ENCODE measurements at regions not wholly inside any gene's neighbourhood (a gene's known extent, or its start where the extent isn't known, plus 50 kb on each side); places are given as distances from the start of the nearest gene placed in this dataset.
"Not testable (repeated sequence)": the region's sequence is repeated elsewhere in the genome, so short reads cannot be mapped to it uniquely, and the experiment has no call there.

GRCh38 chr13:74306496-74306895 lies 172.3 kb upstream of the KLF12 start:
- DNase-seq (ENCODE audit: low read depth): peak; percentile 43

- no peak for DNase-seq (ENCODE audit: low read depth)
Measured at GRCh38 chr13:74305876-74306275, 171.7 kb upstream of the KLF12 start.

GRCh38 chr13:74301258-74301935 lies 167.2 kb upstream of the KLF12 start:
- DNase-seq (ENCODE audit: low read depth): no peak

DNA sequence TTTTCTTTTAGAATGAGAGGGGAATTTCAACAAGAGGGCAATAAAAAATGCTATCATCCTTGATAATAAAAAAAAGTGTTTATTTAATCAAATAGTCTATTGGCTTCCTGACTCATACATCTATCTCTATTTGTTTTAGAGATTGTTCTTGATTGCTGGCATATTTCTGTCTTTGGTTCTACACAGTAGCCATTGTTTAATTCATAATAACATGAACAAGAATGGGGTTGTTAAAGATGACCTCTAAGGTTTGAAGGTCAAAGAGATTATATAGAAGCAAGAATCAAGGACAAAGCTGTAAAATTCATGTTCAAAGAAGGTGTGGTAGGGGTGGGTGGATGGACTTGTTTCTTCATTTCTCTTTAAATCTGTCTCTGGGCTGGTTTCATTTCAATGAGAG lies 166.0 kb upstream of the KLF12 start:
- DNase-seq (ENCODE audit: low read depth): no peak

DNA sequence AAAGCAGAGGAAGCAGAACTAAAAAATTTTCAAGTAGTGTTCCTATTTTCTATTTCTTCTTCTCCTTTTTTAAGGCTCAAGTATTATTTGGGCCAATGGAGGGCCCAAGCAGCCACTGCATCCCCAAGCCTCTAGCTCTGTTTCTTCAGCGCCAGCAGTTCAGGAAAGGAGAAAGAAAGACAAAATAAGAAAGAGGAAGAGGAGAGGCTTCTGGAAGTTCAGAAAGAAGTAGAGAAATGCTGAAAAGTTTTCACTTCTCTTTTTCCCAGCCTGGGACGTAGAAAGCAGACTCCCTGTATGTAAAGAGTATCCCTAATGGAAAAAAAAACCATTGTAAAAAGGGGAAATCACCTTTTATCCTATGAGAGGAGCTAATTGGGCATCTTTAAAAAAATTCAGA lies 165.5 kb upstream of the KLF12 start:
- DNase-seq (ENCODE audit: low read depth): no peak

DNA sequence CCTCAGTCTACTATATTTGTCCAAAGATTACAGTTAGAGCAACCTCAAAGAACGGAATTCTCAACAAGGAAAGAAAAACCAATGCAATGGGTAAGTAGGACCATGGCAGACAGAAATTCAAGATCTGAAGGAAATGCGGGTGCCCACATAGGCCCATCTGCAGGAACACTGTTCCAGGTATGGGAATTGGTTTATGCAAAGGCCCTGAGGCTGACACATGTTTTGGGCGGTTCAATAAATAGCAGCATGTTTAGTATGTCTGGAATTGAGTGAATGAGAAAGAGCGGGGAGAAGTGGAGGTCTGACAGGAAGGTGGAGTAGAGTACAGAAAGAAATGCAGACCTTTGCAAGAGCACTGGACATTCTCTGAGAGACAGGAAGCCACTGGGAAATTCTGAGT lies 164.7 kb upstream of the KLF12 start:
- DNase-seq (ENCODE audit: low read depth): no peak

DNA sequence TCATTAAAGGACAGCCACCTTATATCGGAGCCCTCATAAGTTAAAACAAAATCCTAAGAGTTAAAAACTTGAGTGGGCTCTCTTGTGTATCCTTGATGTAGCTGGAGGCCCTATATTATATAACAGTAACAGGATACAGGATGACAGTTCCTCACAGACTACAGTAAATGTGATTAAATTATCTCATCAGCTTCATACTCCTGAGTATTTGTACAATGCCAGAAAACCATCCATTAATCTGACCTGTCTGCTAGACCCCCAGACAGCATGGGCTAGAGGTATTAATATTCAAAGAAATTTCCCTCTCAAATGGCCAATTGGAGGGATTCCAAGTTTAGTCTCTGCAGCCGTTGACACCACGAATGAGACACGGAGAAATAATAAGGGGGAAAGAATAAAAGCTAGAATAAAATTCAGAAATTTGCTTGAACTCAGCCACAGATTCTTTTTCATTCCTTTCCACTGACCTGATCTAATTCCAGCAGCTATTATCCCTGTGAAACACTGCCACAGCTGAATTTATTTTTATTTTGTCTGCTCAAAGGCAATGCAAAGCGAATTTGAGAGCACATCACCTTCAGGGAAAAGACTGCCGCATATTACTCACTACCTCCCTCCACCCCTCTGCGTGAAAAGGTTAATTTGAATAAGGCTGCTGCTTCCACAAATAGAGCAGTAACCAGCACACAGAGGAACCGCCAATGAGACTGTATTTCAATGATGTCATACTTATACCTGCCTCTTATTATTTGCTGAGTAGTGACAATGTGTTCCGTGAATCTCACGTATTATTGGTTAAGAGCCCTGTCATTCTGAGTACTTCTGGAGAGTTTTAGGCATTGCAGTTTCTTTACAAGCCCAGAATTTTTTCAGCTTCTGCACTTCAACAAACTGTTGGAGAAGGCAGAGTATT lies 155.9 kb upstream of the KLF12 start:
- peak; percentile 86 for DNase-seq (ENCODE audit: low read depth)

DNA sequence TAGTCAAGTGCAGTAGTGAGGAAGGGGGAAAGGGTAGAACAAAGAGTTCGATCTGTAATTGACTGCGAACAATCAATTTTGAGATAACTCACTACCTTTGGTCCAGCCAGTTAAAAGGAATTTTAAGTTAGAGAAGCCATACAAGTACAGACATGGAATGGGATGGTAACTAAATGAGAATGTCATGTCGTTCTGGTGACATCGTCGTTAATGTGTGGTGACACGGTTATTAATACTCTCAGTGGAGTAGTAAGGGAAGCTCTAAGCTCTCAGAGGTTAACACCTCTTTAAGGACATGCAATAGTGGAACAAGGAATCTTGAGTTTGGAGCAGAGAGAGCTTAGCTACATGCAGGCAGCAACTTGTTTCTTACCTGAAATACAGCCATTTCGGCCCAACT lies 154.9 kb upstream of the KLF12 start:
- peak; percentile 69 for DNase-seq (ENCODE audit: low read depth)

DNA sequence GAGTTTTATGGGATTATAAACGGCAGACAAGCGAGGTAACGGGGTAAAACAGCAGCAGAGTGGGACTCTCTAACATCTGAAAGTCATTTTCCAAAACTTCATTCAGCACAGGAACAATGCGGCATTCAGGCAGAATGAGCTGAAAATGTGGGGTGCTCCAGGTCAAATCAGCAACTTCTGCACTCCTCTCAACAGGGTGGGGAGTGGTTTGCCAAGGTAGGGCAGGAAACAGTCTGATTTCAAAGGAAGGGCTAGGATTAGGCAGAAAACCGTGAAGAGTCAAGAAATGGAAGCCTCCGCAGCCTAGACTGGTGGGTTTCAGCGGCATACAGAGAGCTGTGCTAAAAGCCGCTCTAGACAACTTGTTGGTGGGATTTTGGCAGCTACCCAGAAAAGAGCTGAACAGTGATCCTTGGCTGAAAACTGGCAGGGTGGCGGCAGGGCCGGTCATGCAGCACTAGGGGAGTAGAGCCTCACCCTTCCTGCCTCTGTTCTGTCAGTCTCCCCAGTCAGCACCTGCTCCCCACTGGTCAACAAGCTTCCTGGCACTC lies 154.2 kb upstream of the KLF12 start:
- peak; percentile 87 for DNase-seq (ENCODE audit: low read depth)

DNA sequence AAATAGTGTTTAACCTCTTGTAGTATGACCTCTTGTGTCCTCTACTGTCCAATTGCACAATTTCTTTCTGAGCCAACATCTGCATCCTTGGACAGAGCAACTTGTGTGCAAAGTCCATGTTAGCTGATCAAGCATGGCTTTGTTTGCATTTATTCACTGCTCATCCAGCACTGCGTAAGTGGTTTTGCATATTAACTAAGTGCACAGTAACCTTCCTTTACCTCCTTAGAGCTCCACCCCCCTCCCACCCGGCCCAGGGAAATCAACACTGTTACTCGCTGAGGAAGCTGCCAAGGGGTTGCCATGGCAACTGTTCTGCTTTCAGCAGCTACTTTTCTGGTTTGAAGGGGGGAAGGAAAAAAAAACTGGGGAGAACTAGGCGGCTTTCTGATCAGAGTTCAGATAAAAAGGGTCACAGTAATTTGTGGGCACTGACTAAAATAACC lies 153.5 kb upstream of the KLF12 start:
- DNase-seq (ENCODE audit: low read depth): peak; percentile 69

DNA sequence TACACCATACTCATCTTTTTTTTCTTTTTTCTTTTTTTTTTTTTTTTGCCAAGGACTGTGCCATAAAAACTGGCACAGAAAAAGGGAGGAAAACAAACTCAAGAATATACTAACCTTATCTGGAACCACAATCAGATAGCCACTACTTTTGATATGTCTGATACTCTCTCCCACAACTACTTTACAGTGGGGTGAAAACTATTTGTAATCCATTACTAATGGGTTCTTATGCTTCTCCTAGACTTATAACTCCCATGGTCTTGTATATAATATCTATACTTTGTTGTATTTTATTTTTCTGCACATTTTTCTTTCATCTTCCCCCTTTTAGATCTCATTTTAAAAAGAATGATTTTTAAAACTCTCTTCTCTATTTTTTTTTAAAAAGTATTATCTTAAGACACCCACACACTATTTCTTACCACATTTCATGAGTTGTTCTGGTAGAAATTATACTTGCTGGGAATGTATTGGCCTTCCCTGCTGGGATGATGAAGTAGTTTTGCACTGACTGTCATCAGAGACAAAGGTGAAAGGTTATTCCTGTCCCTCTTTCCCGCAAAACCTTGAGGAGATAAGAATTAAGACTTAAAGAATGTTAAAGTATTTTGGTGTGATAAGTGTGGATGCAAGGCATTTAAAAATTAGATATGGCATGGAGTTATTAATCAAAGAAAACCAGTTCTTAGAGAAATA lies 146.7 kb upstream of the KLF12 start:
- DNase-seq (ENCODE audit: low read depth): no peak

DNA sequence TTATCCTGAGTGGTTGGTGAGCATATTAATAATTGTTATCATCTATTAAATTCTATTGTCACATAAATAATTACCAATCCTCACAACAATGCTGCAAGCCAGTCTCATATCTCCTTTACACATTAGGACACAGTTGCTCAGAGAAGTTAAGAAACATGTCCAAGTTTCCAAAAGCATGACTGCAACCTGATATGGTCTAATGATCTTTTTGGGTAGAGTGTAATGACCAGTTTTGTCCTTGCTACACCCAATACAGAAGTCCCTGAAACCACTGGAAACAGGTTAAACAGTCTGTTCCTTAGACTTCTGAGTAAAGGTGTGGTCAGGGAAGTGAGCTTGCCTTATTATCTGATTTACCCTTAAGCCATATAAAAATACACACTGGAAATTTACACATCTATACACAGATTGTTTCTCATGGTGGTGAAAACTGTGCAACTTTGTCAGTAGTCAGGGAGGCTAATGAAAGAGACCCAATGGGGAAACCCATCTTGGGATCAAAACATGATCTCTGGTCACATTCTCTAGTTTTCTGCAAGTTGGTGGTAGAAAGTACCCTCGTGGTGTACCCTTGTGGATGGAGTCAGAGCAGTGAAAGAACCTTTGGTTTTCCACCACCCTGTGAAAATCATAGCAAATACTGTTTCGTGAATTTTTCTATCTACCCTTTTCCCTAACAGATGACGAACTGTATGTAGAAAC lies 146.0 kb upstream of the KLF12 start:
- DNase-seq (ENCODE audit: low read depth): no peak

GRCh38 chr13:74278901-74279300 lies 144.7 kb upstream of the KLF12 start:
- no peak for DNase-seq (ENCODE audit: low read depth)

DNA sequence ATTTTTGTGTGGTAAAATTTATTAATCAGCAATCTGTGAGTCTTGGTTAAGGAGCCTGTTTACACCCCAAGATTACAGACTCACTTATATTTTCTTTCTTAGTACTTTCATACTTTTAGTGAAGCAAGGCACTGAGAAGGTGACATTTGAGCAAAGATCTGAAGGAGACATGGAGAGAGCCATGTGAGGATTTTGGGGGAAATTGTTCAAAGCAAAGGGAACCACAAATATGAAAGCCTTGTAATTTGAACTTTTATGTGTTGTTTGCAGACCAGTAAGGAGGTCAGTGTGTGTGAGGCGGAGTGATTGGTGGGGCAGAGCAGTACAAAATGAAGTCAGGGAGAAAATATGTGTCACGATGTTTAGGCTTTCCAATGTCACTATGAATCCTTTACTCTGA lies 140.7 kb upstream of the KLF12 start:
- DNase-seq (ENCODE audit: low read depth): peak; percentile 51

- peak; percentile 31 for DNase-seq (ENCODE audit: low read depth)
Measured at GRCh38 chr13:74273581-74273980, 139.4 kb upstream of the KLF12 start.

DNA sequence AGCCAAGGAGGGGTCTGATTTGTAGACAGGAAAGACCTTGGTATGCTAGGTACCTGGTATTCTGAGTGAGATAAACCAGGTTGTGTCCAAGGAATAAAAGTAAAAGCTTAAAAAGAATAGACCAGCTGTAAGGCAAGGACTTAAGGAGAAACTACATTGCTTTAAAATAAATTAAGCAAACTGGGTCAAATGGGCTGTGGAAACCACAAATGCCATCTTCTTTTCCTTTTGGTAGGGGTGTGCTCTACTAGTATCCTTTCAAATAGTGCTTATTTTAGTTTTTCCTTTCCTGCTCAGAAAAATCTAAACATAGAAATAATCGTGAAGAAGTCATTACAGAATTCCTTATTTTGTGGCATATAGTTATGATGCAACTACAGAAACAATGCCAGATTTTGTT lies 138.6 kb upstream of the KLF12 start:
- DNase-seq (ENCODE audit: low read depth): no peak

- no peak for DNase-seq (ENCODE audit: low read depth)
Measured at GRCh38 chr13:74270018-74270417, 135.8 kb upstream of the KLF12 start.

- DNase-seq (ENCODE audit: low read depth): no peak
Measured at GRCh38 chr13:74266861-74267260, 132.7 kb upstream of the KLF12 start.

- no peak for DNase-seq (ENCODE audit: low read depth)
Measured at GRCh38 chr13:74266309-74266708, 132.1 kb upstream of the KLF12 start.

GRCh38 chr13:74264333-74264732 lies 130.1 kb upstream of the KLF12 start:
- no peak for DNase-seq (ENCODE audit: low read depth)

DNA sequence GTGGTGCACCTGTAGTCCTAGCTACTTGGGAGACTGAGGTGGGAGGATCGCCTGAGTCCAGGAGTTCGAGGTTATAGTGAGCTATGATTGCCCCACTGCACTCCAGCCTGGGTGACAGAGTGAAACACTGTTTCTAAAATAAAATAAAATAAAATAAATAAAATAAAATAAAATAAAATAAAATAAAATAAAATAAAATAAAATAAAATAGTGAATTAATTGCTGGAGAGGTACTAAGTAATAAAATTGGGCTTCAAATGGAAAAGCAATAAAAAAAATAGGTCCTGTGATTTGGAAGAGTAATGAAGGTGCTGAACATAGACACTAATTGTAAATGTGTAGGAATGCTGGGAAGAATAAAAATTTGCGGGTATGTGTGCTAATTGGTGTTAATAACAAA lies 126.2 kb upstream of the KLF12 start:
- DNase-seq (ENCODE audit: low read depth): not testable (repeated sequence)

Data from myocyte (in vitro differentiated cells).